Natural killer cell (primary cell): ENCODE measurements at regions not wholly inside any gene's neighbourhood (a gene's known extent, or its start where the extent isn't known, plus 50 kb on each side); places are given as distances from the start of the nearest gene placed in this dataset.

Experiments
- ATAC-seq, 3 donors: fragments of 150-1000 bp in 2 of 3; fragments of 200-7000 bp in 1 of 3; cut with Tn5 transposase; 1 replicate in 1 of 3; 2 replicates in 2 of 3; pipeline ENCODE4 v1.10.0; 2021; ENCODE audit warnings: mild to moderate bottlenecking in 2 of 3, moderate library complexity in 2 of 3
- DNase-seq, 2 donors: peaks; one replicate each; pipeline versions ENCODE4 v3.0.0 to v3.0.0-alpha.2; 2013 to 2021; ENCODE audit warnings: mixed read lengths in 1 of 2
- H3K27ac ChIP-seq: one replicate; pipeline ENCODE4 v1.5.1; 2013; ENCODE audit warnings: mild to moderate bottlenecking, low read length
- H3K27me3 ChIP-seq: one replicate; pipeline ENCODE4 v1.6.1; 2013; ENCODE audit warnings: low read length; ENCODE audit not compliant: control insufficient read depth, insufficient read depth
- H3K36me3 ChIP-seq: one replicate; pipeline ENCODE4 v1.6.1; 2013; ENCODE audit warnings: low read length; ENCODE audit not compliant: control insufficient read depth, insufficient read depth
- H3K4me1 ChIP-seq: one replicate; pipeline ENCODE4 v1.6.1; 2013; ENCODE audit warnings: low read length; ENCODE audit not compliant: control insufficient read depth, insufficient read depth
- H3K4me3 ChIP-seq: one replicate; pipeline ENCODE4 v1.5.1; 2013; ENCODE audit warnings: low read length
- H3K9me3 ChIP-seq: one replicate; pipeline ENCODE4 v1.6.1; 2013; ENCODE audit warnings: low read length; ENCODE audit not compliant: control insufficient read depth, insufficient read depth
- H3K27ac Mint-ChIP-seq, 2 donors: one replicate each; pipeline ENCODE4 v1.8.0; 2022; ENCODE audit warnings: mild to moderate bottlenecking in 2 of 2, mixed read lengths in 2 of 2, moderate library complexity in 1 of 2
- H3K27me3 Mint-ChIP-seq, 2 donors: one replicate each; pipeline ENCODE4 v1.8.0; 2022; ENCODE audit warnings: low read depth in 2 of 2, mixed read lengths in 2 of 2
- H3K36me3 Mint-ChIP-seq: one replicate; pipeline ENCODE4 v1.8.0; 2022; ENCODE audit warnings: mixed read lengths
- H3K4me1 Mint-ChIP-seq, 2 donors: one replicate each; pipeline ENCODE4 v1.8.0; 2022; ENCODE audit warnings: mixed read lengths in 2 of 2
- H3K4me3 Mint-ChIP-seq: one replicate; pipeline ENCODE4 v1.8.0; 2022; ENCODE audit warnings: mild to moderate bottlenecking, moderate library complexity, mixed read lengths
- H3K9me3 Mint-ChIP-seq, 2 donors: one replicate each; pipeline ENCODE4 v1.8.0; 2022; ENCODE audit warnings: mixed read lengths in 2 of 2
- WGBS: methylation state at CpG from one replicate; pipeline ENCODE4 v1.1.7; 2013; ENCODE audit warnings: missing lambda C conversion rate; ENCODE audit not compliant: insufficient coverage; 5-methylcytosine and 5-hydroxymethylcytosine counted together
- intact Hi-C: fragments of 100-400 bp; cut with micrococcal nuclease; formaldehyde crosslinking; loops from one replicate; pipeline ENCODE4 v1.14.2; 2022
- TF ChIP-seq, protein P1 (sequence below): fragments of 200-600 bp; IDR thresholded peaks from one replicate; pipeline ENCODE4 v1.8.0; 2022; ENCODE audit warnings: antibody characterized with exemption

DNA sequence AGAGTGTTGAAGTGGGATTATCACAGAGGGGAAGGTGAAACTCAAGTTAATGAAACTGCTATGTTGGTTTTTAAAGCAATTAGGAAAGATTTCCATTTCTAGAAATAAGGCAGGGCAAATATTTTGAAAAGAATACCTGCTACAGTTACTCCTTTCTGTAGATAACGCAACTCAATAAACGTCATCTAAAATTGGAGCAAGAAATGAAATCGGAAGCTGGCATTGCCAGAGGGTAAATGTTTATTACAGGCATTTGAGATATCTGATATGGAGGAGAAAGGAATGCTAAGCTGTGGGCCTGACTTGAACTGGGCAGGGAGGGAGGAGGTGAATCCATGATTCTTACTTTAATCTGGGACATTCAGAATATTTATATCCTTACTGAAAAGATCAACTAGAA, 217.0 kb upstream of the ADARB2 start:
- intact Hi-C loops: no loop called here
- Histone ChIP-seq H3K36me3 (no peaks in the 10 kb centered on the region), H3K4me1 (peaks cover 4% of the 10 kb centered on the region), H3K27ac (no peak overlapping the region), H3K27me3 (no peaks in the 10 kb centered on the region), H3K9me3 (no peaks in the 10 kb centered on the region), H3K4me3 (no peak overlapping the region)
- ATAC-seq (no peak), DNase-seq (no peak)
- TF ChIP-seq, protein P1, sequence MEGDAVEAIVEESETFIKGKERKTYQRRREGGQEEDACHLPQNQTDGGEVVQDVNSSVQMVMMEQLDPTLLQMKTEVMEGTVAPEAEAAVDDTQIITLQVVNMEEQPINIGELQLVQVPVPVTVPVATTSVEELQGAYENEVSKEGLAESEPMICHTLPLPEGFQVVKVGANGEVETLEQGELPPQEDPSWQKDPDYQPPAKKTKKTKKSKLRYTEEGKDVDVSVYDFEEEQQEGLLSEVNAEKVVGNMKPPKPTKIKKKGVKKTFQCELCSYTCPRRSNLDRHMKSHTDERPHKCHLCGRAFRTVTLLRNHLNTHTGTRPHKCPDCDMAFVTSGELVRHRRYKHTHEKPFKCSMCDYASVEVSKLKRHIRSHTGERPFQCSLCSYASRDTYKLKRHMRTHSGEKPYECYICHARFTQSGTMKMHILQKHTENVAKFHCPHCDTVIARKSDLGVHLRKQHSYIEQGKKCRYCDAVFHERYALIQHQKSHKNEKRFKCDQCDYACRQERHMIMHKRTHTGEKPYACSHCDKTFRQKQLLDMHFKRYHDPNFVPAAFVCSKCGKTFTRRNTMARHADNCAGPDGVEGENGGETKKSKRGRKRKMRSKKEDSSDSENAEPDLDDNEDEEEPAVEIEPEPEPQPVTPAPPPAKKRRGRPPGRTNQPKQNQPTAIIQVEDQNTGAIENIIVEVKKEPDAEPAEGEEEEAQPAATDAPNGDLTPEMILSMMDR: no peak
- H3K4me1 Mint-ChIP-seq: peaks cover 0 to 5% of the 10 kb centered on the region in 2 donors
- 97% methylated on average over 3 of the region's 3 CpGs for WGBS
- no peaks in the 10 kb centered on the region for H3K27me3 Mint-ChIP-seq
- no peaks in the 10 kb centered on the region for H3K36me3 Mint-ChIP-seq
- no peak overlapping the region for H3K27ac Mint-ChIP-seq
- no peak overlapping the region for H3K4me3 Mint-ChIP-seq
- H3K9me3 Mint-ChIP-seq: no peaks in the 10 kb centered on the region

DNA sequence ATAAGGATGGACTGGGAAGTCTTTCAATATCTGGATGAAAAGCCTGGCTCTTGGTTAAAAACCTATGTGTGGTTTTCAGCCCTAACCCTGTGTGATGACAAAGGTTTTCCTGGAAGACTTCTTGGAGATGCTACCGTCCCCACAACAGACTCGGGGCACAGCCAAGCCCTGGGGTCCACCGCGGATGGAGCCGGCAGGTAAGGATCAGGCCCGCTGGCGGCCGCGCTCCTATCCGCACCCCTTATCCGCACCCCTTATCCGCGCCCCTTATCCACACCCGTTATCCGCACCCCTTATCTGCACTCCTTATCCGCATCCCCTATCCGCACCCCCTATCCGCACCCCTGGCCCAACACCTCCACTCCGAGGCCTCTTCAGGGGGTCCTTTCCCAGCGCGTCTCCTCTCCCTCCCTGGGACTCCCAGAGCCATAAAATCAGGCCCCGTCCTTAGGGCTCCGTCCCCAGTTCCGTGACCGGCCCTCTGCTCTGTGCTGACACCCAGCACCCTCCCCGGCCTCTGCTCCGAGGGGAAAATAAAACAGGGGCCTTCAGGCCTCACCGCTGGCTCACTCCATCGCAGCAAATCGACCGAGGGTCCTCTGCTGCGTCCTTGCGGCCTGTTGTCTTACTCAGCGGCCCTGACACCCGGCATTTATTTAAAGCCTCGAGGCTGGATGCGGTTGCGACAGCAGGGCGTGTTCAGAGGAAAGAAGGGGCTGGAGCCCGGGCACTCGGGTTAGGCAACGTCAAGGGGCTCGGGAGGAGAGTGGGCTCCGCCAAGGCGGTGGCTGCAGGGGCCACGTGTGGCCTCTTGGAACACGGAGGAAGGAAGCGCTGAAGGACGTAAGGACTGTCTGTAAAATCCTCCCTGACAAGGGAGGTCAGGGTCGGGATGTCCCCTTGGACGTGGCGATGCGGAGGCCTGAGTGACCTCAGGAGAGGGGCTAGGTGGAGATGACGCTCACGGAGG, 215.1 kb upstream of the ADARB2 start:
- no peaks in the 10 kb centered on the region for H3K27me3 Mint-ChIP-seq
- Histone ChIP-seq H3K36me3 (no peaks in the 10 kb centered on the region), H3K4me3 (no peak overlapping the region), H3K4me1 (peaks cover 1% of the 10 kb centered on the region), H3K27me3 (no peaks in the 10 kb centered on the region), H3K9me3 (no peaks in the 10 kb centered on the region), H3K27ac (no peak overlapping the region)
- no peak for ATAC-seq
- intact Hi-C loops: no loop called here
- DNase-seq: no peak
- H3K9me3 Mint-ChIP-seq: no peaks in the 10 kb centered on the region
- H3K27ac Mint-ChIP-seq: no peak overlapping the region
- H3K36me3 Mint-ChIP-seq: no peaks in the 10 kb centered on the region
- TF ChIP-seq, protein P1: no peak
- no peak overlapping the region for H3K4me3 Mint-ChIP-seq
- peaks cover 0 to 5% of the 10 kb centered on the region in 2 donors for H3K4me1 Mint-ChIP-seq
- 94% methylated on average over 55 of the region's 55 CpGs for WGBS

DNA sequence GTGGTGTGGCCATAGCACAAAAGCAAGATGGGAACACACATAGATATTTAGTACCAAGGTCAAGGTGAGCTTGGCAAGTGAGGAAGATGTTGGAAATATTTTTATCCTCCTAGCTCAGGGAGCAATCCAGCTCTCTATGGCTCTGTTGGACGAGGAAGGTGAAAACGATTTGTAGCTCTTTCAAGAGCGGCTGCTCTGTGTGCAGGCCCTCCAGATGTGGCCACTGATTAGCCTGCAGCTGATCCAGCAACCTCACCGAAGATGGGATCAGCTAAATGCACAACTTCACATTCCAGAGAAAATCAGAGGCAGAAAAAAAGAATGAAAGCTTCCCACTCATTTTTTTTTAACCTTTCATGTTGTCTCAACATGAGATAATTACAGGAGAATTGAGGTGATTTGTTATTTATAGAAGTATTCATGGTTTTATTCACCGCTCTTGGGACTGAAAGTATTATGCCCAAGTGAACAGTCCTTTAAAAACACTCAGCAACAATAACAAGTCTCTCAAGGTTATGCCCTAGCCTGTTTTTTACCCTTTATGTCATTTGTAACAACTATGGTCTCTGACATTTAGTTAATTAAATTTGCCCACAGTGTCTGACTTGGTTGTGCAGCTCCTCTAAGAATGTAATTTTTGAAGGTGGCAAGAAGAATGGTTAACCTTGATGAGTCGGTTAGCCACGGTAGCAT, 213.6 kb upstream of the ADARB2 start:
- ATAC-seq (no peak), DNase-seq (no peak)
- no peak overlapping the region for H3K4me3 ChIP-seq
- intact Hi-C loops: no loop called here
- no peaks in the 10 kb centered on the region for H3K36me3 Mint-ChIP-seq
- peaks cover 0 to 5% of the 10 kb centered on the region in 2 donors for H3K27me3 Mint-ChIP-seq
- H3K27ac Mint-ChIP-seq: no peak overlapping the region
- H3K36me3 ChIP-seq: no peaks in the 10 kb centered on the region
- no peaks in the 10 kb centered on the region for H3K4me1 Mint-ChIP-seq
- no peaks in the 10 kb centered on the region for H3K27me3 ChIP-seq
- no peaks in the 10 kb centered on the region for H3K9me3 Mint-ChIP-seq
- 75% methylated on average over 6 of the region's 7 CpGs for WGBS
- H3K27ac ChIP-seq: no peak overlapping the region
- TF ChIP-seq, protein P1: no peak
- H3K4me1 ChIP-seq: no peaks in the 10 kb centered on the region
- no peaks in the 10 kb centered on the region for H3K9me3 ChIP-seq
- H3K4me3 Mint-ChIP-seq: no peak overlapping the region
